Kidney (tissue), 13 donors: ENCODE measurements at regions not wholly inside any gene's neighbourhood (a gene's known extent, or its start where the extent isn't known, plus 50 kb on each side); places are given as distances from the start of the nearest gene placed in this dataset.
"Not testable (repeated sequence)": the region's sequence is repeated elsewhere in the genome, so short reads cannot be mapped to it uniquely, and the experiment has no call there.

Source experiments
- DNase-seq, 5 donors: peaks; one replicate each; pipeline ENCODE4 v3.0.0-alpha.2; 2013 to 2020
- FAIRE-seq: peaks from 2 replicates; lab custom pipeline; 2012; peaks lifted over from hg19 to GRCh38; lab: Jason Lieb, UNC
- H3K27ac ChIP-seq, 2 donors: one replicate each; pipeline ENCODE4 v1.7.0; 2013; ENCODE audit warnings: low read depth in 2 of 2, low read length in 2 of 2, inconsistent platforms in 1 of 2
- H3K27me3 ChIP-seq: one replicate; pipeline ENCODE4 v1.7.1; 2013; ENCODE audit warnings: low read length, inconsistent platforms; ENCODE audit not compliant: control insufficient read depth, insufficient read depth
- H3K36me3 ChIP-seq, 3 donors: one replicate each; pipeline versions ENCODE4 v1.7.0 to v1.7.1; 2013; ENCODE audit warnings: low read length in 3 of 3, control low read depth in 1 of 3, inconsistent platforms in 1 of 3; ENCODE audit not compliant: insufficient read depth in 3 of 3, control insufficient read depth in 2 of 3
- H3K4me1 ChIP-seq, 3 donors: one replicate each; pipeline versions ENCODE4 v1.7.0 to v1.7.1; 2013; ENCODE audit warnings: low read length in 3 of 3, inconsistent platforms in 1 of 3, low read depth in 1 of 3; ENCODE audit not compliant: control insufficient read depth in 2 of 3, insufficient read depth in 2 of 3
- H3K4me3 ChIP-seq, 3 donors: one replicate each; pipeline versions ENCODE4 v1.7.0 to v1.8.1; 2013; ENCODE audit warnings: low read length in 3 of 3, control low read depth in 1 of 3, inconsistent platforms in 1 of 3
- H3K9ac ChIP-seq, 3 donors: one replicate each; pipeline versions ENCODE4 v1.7.0 to v1.7.1; 2013; ENCODE audit warnings: low read length in 3 of 3, control low read depth in 1 of 3, inconsistent platforms in 1 of 3
- H3K9me3 ChIP-seq, 3 donors: one replicate each; pipeline versions ENCODE4 v1.7.0 to v1.7.1; 2013; ENCODE audit warnings: low read length in 3 of 3, control low read depth in 1 of 3, inconsistent platforms in 1 of 3; ENCODE audit not compliant: control insufficient read depth in 2 of 3, insufficient read depth in 1 of 3
- intact Hi-C: fragments of 100-400 bp; cut with DNase I; formaldehyde crosslinking; loops from one replicate; pipeline ENCODE4 v1.11.1; 2022
- TF ChIP-seq, protein P1 (sequence below): IDR thresholded peaks from 3 replicates; pipeline ENCODE4 v1.5.1; 2012; ENCODE audit warnings: mild to moderate bottlenecking, moderate library complexity, borderline replicate concordance; ENCODE audit not compliant: insufficient read depth; ENCODE audit errors: extremely low read depth
- donor health status: control.
- donor health status: control.
- donor health status: control.
- donor health status: control.
- donor health status: control.
- donor health status: DM: yes; HTN: yes; CAD: no.
- donor health status: Normal renal cell carcinoma (clear cell type).

DNA sequence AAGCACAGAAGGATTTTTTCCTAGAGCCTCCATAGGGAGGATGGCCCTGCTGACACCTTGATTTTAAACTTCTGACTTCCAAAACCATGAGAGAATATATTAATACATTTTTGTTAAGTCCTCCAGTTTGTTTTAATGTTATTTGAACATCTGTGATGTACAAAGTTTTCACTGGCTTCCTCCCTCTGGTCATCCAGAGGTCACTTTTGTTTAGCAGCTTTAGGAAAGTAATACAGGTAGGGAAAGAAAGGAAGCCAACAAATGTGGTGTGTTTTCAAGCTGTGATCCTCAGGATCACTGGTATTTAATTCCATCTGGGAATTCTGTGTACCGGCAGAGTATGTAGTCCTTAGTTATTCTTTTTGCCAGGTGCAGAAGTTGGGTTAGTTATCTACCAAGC is 488.8 kb upstream of the ATXN8OS start:
- Histone ChIP-seq H3K4me1 (no peaks in the 10 kb centered on the region), H3K9me3 (no peaks in the 10 kb centered on the region), H3K4me3 (no peak overlapping the region), H3K27ac (no peak overlapping the region), H3K9ac (no peak overlapping the region), H3K27me3 (no peaks in the 10 kb centered on the region), H3K36me3 (no peaks in the 10 kb centered on the region)
- intact Hi-C loops, result no loop called here
- FAIRE-seq, result no peak
- TF ChIP-seq, protein P1, sequence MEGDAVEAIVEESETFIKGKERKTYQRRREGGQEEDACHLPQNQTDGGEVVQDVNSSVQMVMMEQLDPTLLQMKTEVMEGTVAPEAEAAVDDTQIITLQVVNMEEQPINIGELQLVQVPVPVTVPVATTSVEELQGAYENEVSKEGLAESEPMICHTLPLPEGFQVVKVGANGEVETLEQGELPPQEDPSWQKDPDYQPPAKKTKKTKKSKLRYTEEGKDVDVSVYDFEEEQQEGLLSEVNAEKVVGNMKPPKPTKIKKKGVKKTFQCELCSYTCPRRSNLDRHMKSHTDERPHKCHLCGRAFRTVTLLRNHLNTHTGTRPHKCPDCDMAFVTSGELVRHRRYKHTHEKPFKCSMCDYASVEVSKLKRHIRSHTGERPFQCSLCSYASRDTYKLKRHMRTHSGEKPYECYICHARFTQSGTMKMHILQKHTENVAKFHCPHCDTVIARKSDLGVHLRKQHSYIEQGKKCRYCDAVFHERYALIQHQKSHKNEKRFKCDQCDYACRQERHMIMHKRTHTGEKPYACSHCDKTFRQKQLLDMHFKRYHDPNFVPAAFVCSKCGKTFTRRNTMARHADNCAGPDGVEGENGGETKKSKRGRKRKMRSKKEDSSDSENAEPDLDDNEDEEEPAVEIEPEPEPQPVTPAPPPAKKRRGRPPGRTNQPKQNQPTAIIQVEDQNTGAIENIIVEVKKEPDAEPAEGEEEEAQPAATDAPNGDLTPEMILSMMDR, result no peak
- DNase-seq, result no peak

DNA sequence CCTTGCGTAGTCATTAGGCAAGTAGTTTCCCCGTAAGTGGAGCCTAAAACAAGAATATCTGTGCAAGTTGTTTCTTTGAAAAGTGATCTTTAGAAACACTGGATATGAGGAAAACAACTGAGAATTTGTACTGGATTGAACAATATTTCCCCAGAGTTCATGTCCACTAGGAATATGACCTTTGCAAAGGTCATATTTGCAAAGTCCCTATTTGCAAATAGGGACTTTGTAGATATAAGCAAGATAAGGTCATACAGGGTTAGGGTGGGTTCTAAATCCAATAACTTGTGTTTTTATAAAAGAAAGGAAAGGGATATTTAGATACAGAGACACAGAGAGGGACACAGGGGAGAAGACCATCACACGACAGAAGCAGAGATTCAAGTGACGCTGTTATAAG is 489.2 kb upstream of the ATXN8OS start:
- no peak overlapping the region for H3K27ac ChIP-seq
- H3K4me3 ChIP-seq, result no peak overlapping the region
- intact Hi-C loops, result no loop called here
- no peak overlapping the region for H3K9ac ChIP-seq
- FAIRE-seq (no peak), DNase-seq (no peak)
- TF ChIP-seq, protein P1, result no peak
- H3K4me1 ChIP-seq, result no peaks in the 10 kb centered on the region
- no peaks in the 10 kb centered on the region for H3K27me3 ChIP-seq
- no peaks in the 10 kb centered on the region for H3K9me3 ChIP-seq
- no peaks in the 10 kb centered on the region for H3K36me3 ChIP-seq

DNA sequence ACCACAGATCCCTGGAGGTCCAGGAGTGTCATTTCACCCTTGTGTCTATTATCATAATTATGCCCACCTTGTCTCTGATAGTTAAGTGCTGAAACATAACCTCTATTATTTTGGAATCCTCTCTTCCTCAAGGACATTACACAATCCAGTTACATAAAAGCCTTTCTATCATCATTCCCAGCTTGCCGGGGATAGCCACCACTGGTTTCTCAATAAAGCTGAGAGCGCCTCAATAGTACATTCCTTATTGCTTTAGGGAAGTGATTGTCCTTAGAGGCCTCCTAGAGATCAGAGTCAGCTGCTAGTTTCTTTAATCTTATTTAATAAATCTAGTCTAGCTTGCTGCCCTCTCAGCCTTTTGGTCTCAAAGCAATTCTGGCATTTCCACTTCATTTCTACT is 490.0 kb upstream of the ATXN8OS start:
- FAIRE-seq (no peak), DNase-seq (no peak)
- H3K27ac ChIP-seq, result no peak overlapping the region
- H3K9ac ChIP-seq, result no peak overlapping the region
- TF ChIP-seq, protein P1, result no peak
- H3K27me3 ChIP-seq, result no peaks in the 10 kb centered on the region
- H3K36me3 ChIP-seq, result no peaks in the 10 kb centered on the region
- no peaks in the 10 kb centered on the region for H3K4me1 ChIP-seq
- no peaks in the 10 kb centered on the region for H3K9me3 ChIP-seq
- intact Hi-C loops, result no loop called here
- H3K4me3 ChIP-seq, result no peak overlapping the region

DNA sequence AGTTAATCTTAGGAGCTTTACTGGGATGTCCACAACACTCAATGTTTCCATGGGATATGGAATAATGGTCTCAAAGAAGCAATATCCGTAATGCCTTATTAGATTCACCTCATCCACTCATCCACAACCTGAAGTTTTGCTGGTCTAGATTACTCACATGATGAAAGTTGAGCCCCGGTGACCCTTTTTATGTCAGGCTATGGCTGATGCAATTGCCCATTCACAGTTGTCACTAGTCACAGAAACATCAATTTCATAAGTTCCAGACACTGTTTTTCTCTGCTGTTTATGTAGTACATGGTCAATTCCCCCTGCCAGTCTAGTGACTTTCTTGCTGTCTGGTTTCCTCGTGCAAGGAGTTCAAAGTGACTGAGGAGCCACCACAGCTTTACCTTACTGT is 491.2 kb upstream of the ATXN8OS start:
- DNase-seq, result no peak
- Histone ChIP-seq H3K27me3 (no peaks in the 10 kb centered on the region), H3K4me1 (no peaks in the 10 kb centered on the region), H3K4me3 (no peak overlapping the region), H3K9ac (no peak overlapping the region), H3K9me3 (no peaks in the 10 kb centered on the region), H3K36me3 (no peaks in the 10 kb centered on the region), H3K27ac (no peak overlapping the region)
- FAIRE-seq, result no peak
- intact Hi-C loops, result no loop called here
- TF ChIP-seq, protein P1, result no peak

DNA sequence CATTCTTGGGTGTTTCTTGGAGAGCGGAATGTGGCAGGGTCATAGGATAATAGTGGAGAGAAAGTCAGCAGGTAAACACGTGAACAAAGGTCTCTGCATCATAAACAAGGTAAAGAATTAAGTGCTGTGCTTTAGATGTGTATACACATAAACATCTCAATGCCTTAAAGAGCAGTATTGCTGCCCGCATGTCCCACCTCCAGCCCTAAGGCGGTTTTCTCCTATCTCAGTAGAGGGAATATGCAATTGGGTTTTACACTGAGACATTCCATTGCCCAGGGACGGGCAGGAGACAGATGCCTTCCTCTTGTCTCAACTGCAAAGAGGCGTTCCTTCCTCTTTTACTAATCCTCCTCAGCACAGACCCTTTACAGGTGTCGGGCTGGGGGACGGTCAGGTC is 492.6 kb upstream of the ATXN8OS start:
- H3K9me3 ChIP-seq, H3K9ac ChIP-seq, H3K4me1 ChIP-seq, DNase-seq, intact Hi-C loops, H3K4me3 ChIP-seq, H3K36me3 ChIP-seq, H3K27me3 ChIP-seq, FAIRE-seq, H3K27ac ChIP-seq: not testable (repeated sequence)
